Neural cell (in vitro differentiated cells): ENCODE measurements at regions not wholly inside any gene's neighbourhood (a gene's known extent, or its start where the extent isn't known, plus 50 kb on each side); places are given as distances from the start of the nearest gene placed in this dataset.

Source experiments
- H2AFZ ChIP-seq: fragments of 200-600, 300-800 bp; sonication (generic), shearing (Covaris generic); 2 replicates; pipeline ENCODE4 v1.6.0; 2014; ENCODE audit warnings: low read depth, mild to moderate bottlenecking, antibody characterized with exemption, low read length, moderate library complexity
- H3F3A ChIP-seq: fragments of 200-600 bp; shearing (Covaris generic); 2 replicates; pipeline ENCODE4 v1.6.1; 2016; ENCODE audit warnings: mild to moderate bottlenecking, moderate library complexity, mixed read lengths, antibody characterized with exemption, low read length; ENCODE audit not compliant: insufficient read depth, poor library complexity, severe bottlenecking
- H3K27ac ChIP-seq: fragments of 200-600, 300-800 bp; sonication (generic), shearing (Covaris generic); 2 replicates; pipeline ENCODE4 v1.5.1; 2014; ENCODE audit warnings: mild to moderate bottlenecking, low read length, moderate library complexity
- H3K27me3 ChIP-seq: fragments of 300-800, 200-600 bp; sonication (generic), shearing (Covaris generic); 2 replicates; pipeline ENCODE4 v1.6.0; 2014; ENCODE audit warnings: mild to moderate bottlenecking, low read depth, low read length, moderate library complexity; ENCODE audit not compliant: insufficient read depth
- H3K36me3 ChIP-seq: fragments of 300-800, 200-600 bp; sonication (generic), shearing (Covaris generic); 2 replicates; pipeline ENCODE4 v1.5.1; 2014; ENCODE audit warnings: mild to moderate bottlenecking, antibody characterized with exemption, low read length, moderate library complexity; ENCODE audit not compliant: insufficient read depth
- H3K4me2 ChIP-seq: fragments of 300-800, 200-600 bp; sonication (generic), shearing (Covaris generic); 2 replicates; pipeline ENCODE4 v1.6.0; 2014; ENCODE audit warnings: mild to moderate bottlenecking, low read length
- H3K4me3 ChIP-seq: fragments of 300-800, 200-600 bp; sonication (generic), shearing (Covaris generic); 2 replicates; pipeline ENCODE4 v1.5.1; 2014; ENCODE audit warnings: mild to moderate bottlenecking, low read length, moderate library complexity
- H3K79me2 ChIP-seq: fragments of 200-600 bp; shearing (Covaris generic); replicated peaks from 2 replicates; pipeline ENCODE4 v1.6.0; 2014; ENCODE audit warnings: mild to moderate bottlenecking, low read length, moderate library complexity; ENCODE audit not compliant: insufficient read depth
- H3K9ac ChIP-seq: fragments of 300-800, 200-600 bp; sonication (generic), shearing (Covaris generic); 2 replicates; pipeline ENCODE4 v1.6.1; 2016; ENCODE audit warnings: mild to moderate bottlenecking, low read length, mixed read lengths
- H3K9me2 ChIP-seq: fragments of 200-600 bp; shearing (Covaris generic); 2 replicates; pipeline ENCODE4 v1.6.1; 2016; ENCODE audit warnings: mild to moderate bottlenecking, low read length, mixed read lengths; ENCODE audit not compliant: insufficient read depth
- H3K9me3 ChIP-seq: fragments of 200-600, 300-800 bp; sonication (generic), shearing (Covaris generic); 2 replicates; pipeline ENCODE4 v1.6.1; 2016; ENCODE audit warnings: mild to moderate bottlenecking, mixed run types, low read length, moderate library complexity, mixed read lengths
- H4K20me1 ChIP-seq: fragments of 200-600 bp; shearing (Covaris generic); 2 replicates; pipeline ENCODE4 v1.6.1; 2016; ENCODE audit warnings: mild to moderate bottlenecking, mixed run types; ENCODE audit not compliant: insufficient read depth
- CTCF ChIP-seq: fragments of 450-650 bp; IDR thresholded peaks from 2 replicates; pipeline ENCODE4 v1.5.1; 2014; ENCODE audit warnings: antibody characterized with exemption, mild to moderate bottlenecking, moderate library complexity; ENCODE audit not compliant: poor library complexity, severe bottlenecking
- EP300 ChIP-seq: fragments of 450-650 bp; conservative IDR thresholded peaks from 2 replicates; pipeline ENCODE4 v1.6.1; 2014; ENCODE audit warnings: antibody characterized with exemption, mild to moderate bottlenecking, moderate library complexity; ENCODE audit not compliant: poor library complexity, severe bottlenecking
- EZH2 ChIP-seq: fragments of 200-600, 300-800 bp; shearing (Covaris generic), sonication (generic); IDR thresholded peaks from 2 replicates; pipeline ENCODE4 v1.6.1; 2014; ENCODE audit warnings: antibody characterized with exemption, low read length, borderline replicate concordance, mild to moderate bottlenecking; ENCODE audit not compliant: insufficient read depth, poor library complexity, severe bottlenecking
- MXI1 ChIP-seq: fragments of 450-650 bp; conservative IDR thresholded peaks from 2 replicates; pipeline ENCODE4 v1.6.1; 2014; ENCODE audit warnings: antibody characterized with exemption, mild to moderate bottlenecking; ENCODE audit not compliant: poor library complexity, severe bottlenecking
- POLR2AphosphoS5 ChIP-seq: IDR thresholded peaks from 2 replicates; pipeline ENCODE4 v1.6.1; 2012
- RAD21 ChIP-seq: fragments of 450-650 bp; conservative IDR thresholded peaks from 2 replicates; pipeline ENCODE4 v1.6.1; 2014; ENCODE audit warnings: antibody characterized with exemption, mild to moderate bottlenecking, moderate library complexity
- REST ChIP-seq: IDR thresholded peaks from 2 replicates; pipeline ENCODE4 v1.6.1; 2012; ENCODE audit warnings: borderline replicate concordance
- SMC3 ChIP-seq: fragments of 450-650 bp; conservative IDR thresholded peaks from 2 replicates; pipeline ENCODE4 v1.6.1; 2014; ENCODE audit warnings: antibody characterized with exemption, mild to moderate bottlenecking, moderate library complexity; ENCODE audit not compliant: poor library complexity
- TAF1 ChIP-seq: IDR thresholded peaks from 2 replicates; pipeline ENCODE4 v1.6.1; 2012; ENCODE audit warnings: low read depth

GRCh38 chr10:120396228-120396627, 60.8 kb upstream of the PLPP4 start:
- H3K4me3 ChIP-seq = no peak overlapping the region
- H3F3A ChIP-seq = no peaks in the 10 kb centered on the region
- peaks cover 5% of the 10 kb centered on the region for H3K9me3 ChIP-seq
- H3K27me3 ChIP-seq = no peaks in the 10 kb centered on the region
- no peak overlapping the region for H3K27ac ChIP-seq
- H3K36me3 ChIP-seq = no peaks in the 10 kb centered on the region
- no peak overlapping the region for H3K4me2 ChIP-seq
- H3K9me2 ChIP-seq = no peaks in the 10 kb centered on the region
- H3K79me2 ChIP-seq = no peaks in the 10 kb centered on the region
- no peak overlapping the region for H3K9ac ChIP-seq
- TF ChIP-seq CTCF = no peak
- TF ChIP-seq SMC3 = no peak
- H2AFZ ChIP-seq = no peak overlapping the region
- H4K20me1 ChIP-seq = no peaks in the 10 kb centered on the region

- H3K9ac ChIP-seq = no peak overlapping the region
- no peaks in the 10 kb centered on the region for H4K20me1 ChIP-seq
- no peaks in the 10 kb centered on the region for H3F3A ChIP-seq
- no peak overlapping the region for H2AFZ ChIP-seq
- no peak overlapping the region for H3K4me2 ChIP-seq
- no peak overlapping the region for H3K4me3 ChIP-seq
- no peak overlapping the region for H3K27ac ChIP-seq
- TF ChIP-seq MXI1 (no peak), TAF1 (no peak), EZH2 (no peak), POLR2AphosphoS5 (no peak), RAD21 (no peak), SMC3 (no peak), CTCF (no peak), EP300 (no peak), REST (no peak)
- no peaks in the 10 kb centered on the region for H3K79me2 ChIP-seq
- peaks cover 5% of the 10 kb centered on the region for H3K9me3 ChIP-seq
- no peaks in the 10 kb centered on the region for H3K36me3 ChIP-seq
- H3K9me2 ChIP-seq = no peaks in the 10 kb centered on the region
- no peaks in the 10 kb centered on the region for H3K27me3 ChIP-seq
Measured at GRCh38 chr10:120398180-120398579, 58.8 kb upstream of the PLPP4 start.
